NCI-H2196 (cell line): ENCODE measurements at regions not wholly inside any gene's neighbourhood (a gene's known extent, or its start where the extent isn't known, plus 50 kb on each side); places are given as distances from the start of the nearest gene placed in this dataset.

Source experiments
- DNase-seq: peaks from one replicate; lab custom pipeline; 2025; ENCODE audit not compliant: unreplicated experiment; lab: John Stamatoyannopoulos, UW

GRCh38 chr3:30542897-30543296, 63.5 kb upstream of the TGFBR2 start:
- no peak for DNase-seq

DNA sequence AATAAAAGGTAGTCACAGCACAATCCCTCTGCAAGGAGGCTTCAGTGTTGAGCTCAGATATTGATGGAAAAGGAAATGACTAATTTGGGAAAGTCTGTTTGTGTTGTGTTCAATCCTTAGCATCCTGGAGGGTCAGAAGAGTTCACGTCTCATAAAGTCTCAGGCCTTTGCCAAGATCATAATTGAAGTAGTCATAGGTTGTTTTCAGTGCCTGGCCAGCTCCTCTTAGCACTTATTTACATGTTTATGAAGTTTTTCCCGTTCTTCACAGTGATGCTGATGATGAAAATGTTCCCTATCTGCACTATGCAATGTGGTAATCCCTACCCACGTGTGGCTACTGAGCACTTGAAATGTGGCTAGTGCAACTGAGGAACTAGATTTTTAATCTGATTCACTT, 61.6 kb upstream of the TGFBR2 start:
- no peak for DNase-seq

GRCh38 chr3:30546934-30547333, 59.5 kb upstream of the TGFBR2 start:
- DNase-seq, result no peak

GRCh38 chr3:30547716-30548115, 58.7 kb upstream of the TGFBR2 start:
- no peak for DNase-seq

DNA sequence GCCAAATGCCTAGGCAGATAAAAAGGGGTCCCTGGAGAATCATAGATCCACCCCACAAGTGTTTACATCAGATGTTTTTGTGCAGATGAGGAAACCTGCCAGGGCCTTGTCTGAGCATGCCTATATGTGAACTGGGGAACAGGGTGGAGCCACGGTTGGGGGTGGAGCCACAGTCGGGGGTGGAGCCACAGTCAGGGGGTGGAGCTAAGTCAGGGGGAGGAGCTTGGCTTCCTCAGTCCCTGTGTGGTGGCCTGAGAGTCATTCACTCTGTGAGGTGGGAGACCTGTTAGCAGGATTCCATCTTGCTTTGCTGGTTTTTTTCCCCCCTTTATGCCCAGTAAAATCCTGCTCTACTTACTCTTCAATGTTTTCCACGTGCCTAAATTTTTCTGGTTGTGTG, 57.8 kb upstream of the TGFBR2 start:
- DNase-seq, result no peak

GRCh38 chr3:30549600-30549999, 56.8 kb upstream of the TGFBR2 start:
- DNase-seq, result no peak

- DNase-seq, result no peak
Measured at GRCh38 chr3:30550246-30550645, 56.2 kb upstream of the TGFBR2 start.

GRCh38 chr3:30551266-30551665, 55.1 kb upstream of the TGFBR2 start:
- DNase-seq, result no peak

DNA sequence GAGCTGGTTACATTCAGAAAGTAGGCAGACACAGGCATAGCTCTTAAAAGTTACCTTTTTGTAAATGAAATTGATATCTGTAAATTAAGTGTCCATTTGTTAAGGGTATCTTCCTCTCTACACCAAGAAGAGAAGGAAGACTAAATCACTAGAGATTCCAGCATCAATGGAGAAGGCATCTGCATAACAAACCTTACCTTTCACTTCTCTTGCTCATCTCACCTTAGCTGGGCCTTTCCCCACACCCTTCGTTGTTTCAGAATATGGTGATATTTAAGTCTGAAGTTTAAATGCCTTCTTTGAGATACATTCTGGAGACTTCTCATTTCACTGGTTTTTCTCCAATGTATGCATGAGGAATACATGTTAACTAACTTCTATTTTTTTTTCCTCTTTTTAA, 54.5 kb upstream of the TGFBR2 start:
- DNase-seq, result no peak

DNA sequence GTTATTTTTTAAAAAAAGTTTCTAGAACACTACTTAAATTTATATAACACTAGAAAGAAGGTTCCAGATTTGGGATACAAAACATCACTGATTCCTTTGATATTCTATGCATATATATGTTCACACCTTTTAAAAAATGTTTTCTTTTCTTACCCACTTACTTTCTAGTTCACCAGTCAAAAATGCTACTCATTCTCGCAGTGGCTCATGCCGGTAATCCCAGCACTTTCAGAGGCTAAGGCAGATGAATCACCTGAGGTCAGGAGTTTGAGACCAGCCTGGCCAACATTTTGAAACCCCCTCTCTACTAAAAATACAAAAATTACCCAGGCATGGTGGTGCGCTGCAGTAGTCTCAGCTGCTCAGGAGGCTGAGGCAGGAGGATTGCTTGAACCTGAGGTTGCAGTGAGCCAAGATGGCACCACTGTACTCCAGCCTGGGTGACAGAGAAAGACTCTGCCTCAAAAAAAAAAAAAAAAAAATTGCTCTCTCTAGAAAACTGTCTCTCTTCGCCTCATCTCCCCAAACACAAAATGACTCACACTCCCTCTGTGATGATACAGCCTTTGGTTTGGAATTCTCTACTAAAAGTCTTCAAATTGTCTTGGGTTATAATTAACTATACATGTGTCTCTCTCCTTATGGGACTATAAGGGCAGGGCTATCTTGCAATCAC, 52.6 kb upstream of the TGFBR2 start:
- no peak for DNase-seq

GRCh38 chr3:30554317-30554690, 52.1 kb upstream of the TGFBR2 start:
- no peak for DNase-seq

DNA sequence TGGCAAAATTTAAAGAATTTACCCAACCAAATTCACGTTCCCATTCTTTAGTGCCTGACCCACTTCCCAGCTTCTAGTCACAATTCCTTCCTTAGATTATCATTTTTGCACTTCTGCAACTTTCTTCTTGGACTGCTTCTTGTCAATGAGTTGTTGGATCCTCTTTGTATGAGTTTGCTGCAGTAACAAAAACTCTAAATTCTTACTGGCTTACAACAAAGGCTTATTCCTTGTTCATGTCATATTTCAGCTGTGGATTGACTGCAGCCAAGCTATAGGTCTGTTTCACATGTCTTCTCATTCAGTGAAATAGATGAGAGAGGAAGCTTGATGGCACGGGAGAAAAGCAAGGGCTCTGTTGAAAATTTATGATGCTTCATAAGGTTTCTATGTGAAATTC, 50.4 kb upstream of the TGFBR2 start:
- DNase-seq, result no peak
